ENCODE measurements at regions not wholly inside any gene's neighbourhood (a gene's known extent, or its start where the extent isn't known, plus 50 kb on each side); places are given as distances from the start of the nearest gene placed in this dataset.
"Not testable (repeated sequence)": the region's sequence is repeated elsewhere in the genome, so short reads cannot be mapped to it uniquely, and the experiment has no call there.

GRCh38 chr1:80143361-80143760, 1136.8 kb upstream of the ADGRL4 start:
- no peak for DNase-seq

- DNase-seq, result not testable (repeated sequence)
Measured at GRCh38 chr1:80137946-80138602, 1131.5 kb upstream of the ADGRL4 start.

- no peak for DNase-seq
Measured at GRCh38 chr1:80113168-80114038, 1106.9 kb upstream of the ADGRL4 start.

- no peak for DNase-seq
Measured at GRCh38 chr1:80101159-80101558, 1094.6 kb upstream of the ADGRL4 start.

GRCh38 chr1:80099713-80100112, 1093.2 kb upstream of the ADGRL4 start:
- DNase-seq, result no peak

- DNase-seq, result no peak
Measured at GRCh38 chr1:80085067-80085466, 1078.5 kb upstream of the ADGRL4 start.

GRCh38 chr1:80083892-80084291, 1077.4 kb upstream of the ADGRL4 start:
- DNase-seq, result no peak

GRCh38 chr1:80076469-80076868, 1069.9 kb upstream of the ADGRL4 start:
- no peak for DNase-seq

GRCh38 chr1:80075351-80075750, 1068.8 kb upstream of the ADGRL4 start:
- DNase-seq, result no peak

GRCh38 chr1:80072563-80072962, 1066.0 kb upstream of the ADGRL4 start:
- DNase-seq, result no peak

- DNase-seq, result peak; percentile 4
Measured at GRCh38 chr1:80066060-80066459, 1059.5 kb upstream of the ADGRL4 start.

GRCh38 chr1:80064524-80064923, 1058.0 kb upstream of the ADGRL4 start:
- no peak for DNase-seq

GRCh38 chr1:80059940-80060339, 1053.4 kb upstream of the ADGRL4 start:
- no peak for DNase-seq

GRCh38 chr1:80056179-80056578, 1049.6 kb upstream of the ADGRL4 start:
- no peak for DNase-seq

GRCh38 chr1:80054129-80054528, 1047.6 kb upstream of the ADGRL4 start:
- DNase-seq, result peak; percentile 11

GRCh38 chr1:80053613-80054012, 1047.1 kb upstream of the ADGRL4 start:
- DNase-seq, result no peak

GRCh38 chr1:80050523-80050922, 1044.0 kb upstream of the ADGRL4 start:
- no peak for DNase-seq

- DNase-seq, result no peak
Measured at GRCh38 chr1:80050085-80050484, 1043.6 kb upstream of the ADGRL4 start.

- peak; percentile 9 for DNase-seq
Measured at GRCh38 chr1:80048716-80049115, 1042.2 kb upstream of the ADGRL4 start.

GRCh38 chr1:80047791-80048190, 1041.3 kb upstream of the ADGRL4 start:
- peak; percentile 72 for DNase-seq

GRCh38 chr1:80044662-80045061, 1038.1 kb upstream of the ADGRL4 start:
- DNase-seq, result no peak

GRCh38 chr1:80036690-80037432, 1030.3 kb upstream of the ADGRL4 start:
- DNase-seq, result no peak

GRCh38 chr1:80023358-80023757, 1016.8 kb upstream of the ADGRL4 start:
- peak; percentile 3 for DNase-seq
